HUES64 (cell line): ENCODE measurements at regions not wholly inside any gene's neighbourhood (a gene's known extent, or its start where the extent isn't known, plus 50 kb on each side); places are given as distances from the start of the nearest gene placed in this dataset.

ENCODE experiments used
- H3K27ac ChIP-seq: 2 replicates; pipeline ENCODE4 v1.7.0; 2013; ENCODE audit warnings: low read depth, low read length, inconsistent platforms
- H3K27me3 ChIP-seq: 2 replicates; pipeline ENCODE4 v1.6.1; 2013; ENCODE audit warnings: mild to moderate bottlenecking, low read length; ENCODE audit not compliant: insufficient read depth
- H3K36me3 ChIP-seq: 2 replicates; pipeline ENCODE4 v1.6.1; 2013; ENCODE audit warnings: mild to moderate bottlenecking, low read length; ENCODE audit not compliant: insufficient read depth
- H3K4me1 ChIP-seq: 2 replicates; pipeline ENCODE4 v1.6.1; 2013; ENCODE audit warnings: mild to moderate bottlenecking, low read length, moderate library complexity; ENCODE audit not compliant: insufficient read depth
- H3K4me3 ChIP-seq: 2 replicates; pipeline ENCODE4 v1.5.1; 2013; ENCODE audit warnings: mild to moderate bottlenecking, low read length, moderate library complexity
- H3K9ac ChIP-seq: 2 replicates; pipeline ENCODE4 v1.6.1; 2013; ENCODE audit warnings: mild to moderate bottlenecking, low read depth, low read length
- H3K9me3 ChIP-seq: 2 replicates; pipeline ENCODE4 v1.6.1; 2013; ENCODE audit warnings: low read depth, low read length; ENCODE audit not compliant: insufficient read depth
- WGBS: fragments of 150-250, 120-280 bp; methylation state at CpG from one replicate; pipeline ENCODE4 v1.1.7; 2013; ENCODE audit warnings: missing lambda C conversion rate; 5-methylcytosine and 5-hydroxymethylcytosine counted together

- 89% methylated on average over 6 of the region's 7 CpGs for WGBS
- Histone ChIP-seq H3K27me3 (no peaks in the 10 kb centered on the region), H3K36me3 (no peaks in the 10 kb centered on the region), H3K4me3 (no peak overlapping the region), H3K9ac (no peak overlapping the region), H3K27ac (no peak overlapping the region), H3K9me3 (peaks cover 54% of the 10 kb centered on the region), H3K4me1 (no peaks in the 10 kb centered on the region)
These were observed 542.4 kb downstream of the ACTR3B start for GRCh38 chr7:153301936-153302335.

GRCh38 chr7:153320005-153320404 lies 560.5 kb downstream of the ACTR3B start:
- WGBS, result 26% methylated on average over 4 of the region's 4 CpGs
- Histone ChIP-seq H3K9ac (no peak overlapping the region), H3K4me1 (no peaks in the 10 kb centered on the region), H3K27me3 (no peaks in the 10 kb centered on the region), H3K27ac (no peak overlapping the region), H3K4me3 (no peak overlapping the region), H3K9me3 (peaks cover 62% of the 10 kb centered on the region), H3K36me3 (no peaks in the 10 kb centered on the region)

DNA sequence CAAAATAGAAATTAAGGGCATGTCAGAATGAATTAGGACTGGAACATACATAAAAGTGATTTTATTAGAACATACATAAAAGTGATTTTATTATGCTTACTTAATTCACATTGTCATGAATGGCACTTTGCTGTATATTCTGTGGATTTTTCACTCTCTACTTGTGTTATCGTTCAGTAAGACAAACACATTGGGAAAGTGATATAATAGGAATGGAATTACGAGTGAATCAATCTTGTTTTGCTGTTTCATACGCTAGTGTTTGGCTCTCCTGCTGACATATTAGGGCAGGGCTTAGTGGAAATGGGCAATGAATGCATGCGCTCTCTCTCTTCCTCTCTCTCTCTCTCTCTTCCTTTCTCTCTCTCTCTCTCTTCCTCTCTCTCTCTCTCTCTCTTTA lies 561.1 kb downstream of the ACTR3B start:
- Histone ChIP-seq H3K27ac (no peak overlapping the region), H3K36me3 (no peaks in the 10 kb centered on the region), H3K9ac (no peak overlapping the region), H3K4me1 (no peaks in the 10 kb centered on the region), H3K27me3 (no peaks in the 10 kb centered on the region), H3K9me3 (peaks cover 65% of the 10 kb centered on the region), H3K4me3 (no peak overlapping the region)
- WGBS, result 72% methylated on average over 4 of the region's 4 CpGs

GRCh38 chr7:153322991-153323390 lies 563.4 kb downstream of the ACTR3B start:
- 86% methylated on average over 11 of the region's 11 CpGs for WGBS
- no peak overlapping the region for H3K9ac ChIP-seq
- no peaks in the 10 kb centered on the region for H3K36me3 ChIP-seq

GRCh38 chr7:153324094-153324493 lies 564.5 kb downstream of the ACTR3B start:
- Histone ChIP-seq H3K36me3 (no peaks in the 10 kb centered on the region), H3K9ac (no peak overlapping the region), H3K4me1 (no peaks in the 10 kb centered on the region), H3K27me3 (no peaks in the 10 kb centered on the region), H3K4me3 (no peak overlapping the region), H3K27ac (no peak overlapping the region), H3K9me3 (peaks cover 81% of the 10 kb centered on the region)
- 85% methylated on average over 5 of the region's 5 CpGs for WGBS

More at GRCh38 chr7:153322991-153323390, 563.4 kb downstream of the ACTR3B start:
- no peaks in the 10 kb centered on the region for H3K27me3 ChIP-seq
- no peak overlapping the region for H3K27ac ChIP-seq
- no peak overlapping the region for H3K4me3 ChIP-seq
- peaks cover 80% of the 10 kb centered on the region for H3K9me3 ChIP-seq
- H3K4me1 ChIP-seq, result no peaks in the 10 kb centered on the region

DNA sequence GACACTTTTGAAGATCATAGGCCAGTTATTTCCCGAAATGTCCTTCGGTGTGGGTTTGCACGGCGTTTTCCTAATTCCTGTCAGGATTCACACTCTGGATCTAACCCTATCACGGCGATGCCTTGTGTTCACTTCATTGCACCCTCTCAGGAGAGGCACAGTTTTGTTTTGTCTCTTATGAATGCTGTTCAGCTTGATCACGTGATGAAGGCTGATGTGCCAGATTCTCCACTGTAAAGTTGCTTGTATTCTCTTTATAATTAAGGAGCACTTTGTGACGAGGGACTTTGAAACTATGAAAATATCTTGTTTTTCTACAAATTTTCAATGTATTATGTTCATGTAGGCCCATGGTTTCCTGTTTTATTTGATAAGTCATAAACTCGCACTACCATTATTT lies 568.1 kb downstream of the ACTR3B start:
- H3K4me1 ChIP-seq, result no peaks in the 10 kb centered on the region
- no peak overlapping the region for H3K27ac ChIP-seq
- H3K36me3 ChIP-seq, result no peaks in the 10 kb centered on the region
- no peak overlapping the region for H3K9ac ChIP-seq
- H3K9me3 ChIP-seq, result peaks cover 78% of the 10 kb centered on the region
- no peaks in the 10 kb centered on the region for H3K27me3 ChIP-seq
- WGBS, result 90% methylated on average over 8 of the region's 9 CpGs
- no peak overlapping the region for H3K4me3 ChIP-seq

- Histone ChIP-seq H3K36me3 (no peaks in the 10 kb centered on the region), H3K27me3 (no peaks in the 10 kb centered on the region), H3K4me1 (no peaks in the 10 kb centered on the region), H3K4me3 (no peak overlapping the region), H3K9me3 (peaks cover 79% of the 10 kb centered on the region), H3K27ac (no peak overlapping the region), H3K9ac (no peak overlapping the region)
- WGBS, result 86% methylated on average over 3 of the region's 3 CpGs
These were observed 571.9 kb downstream of the ACTR3B start for GRCh38 chr7:153331427-153331826.

DNA sequence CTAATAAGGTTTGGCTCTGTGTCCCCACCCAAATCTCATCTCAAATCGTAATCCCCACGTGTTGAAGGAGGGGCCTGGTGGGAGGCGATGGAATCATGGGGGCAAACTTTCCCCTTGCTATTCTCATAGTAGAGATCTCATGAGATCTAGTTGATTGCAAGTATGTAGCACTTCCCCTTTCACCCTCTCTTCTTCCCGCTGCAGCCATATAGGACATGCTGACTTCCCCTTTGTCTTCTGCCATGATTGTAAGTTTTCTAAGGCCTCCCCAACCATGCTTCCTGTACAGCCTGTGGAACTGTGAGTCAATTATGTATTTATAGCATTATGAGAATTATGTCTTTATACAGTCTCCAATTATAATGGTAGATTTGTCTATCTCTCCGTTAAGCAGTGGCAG lies 594.5 kb downstream of the ACTR3B start:
- Histone ChIP-seq H3K4me3 (no peak overlapping the region), H3K27ac (no peak overlapping the region), H3K27me3 (no peaks in the 10 kb centered on the region), H3K4me1 (no peaks in the 10 kb centered on the region), H3K9ac (no peak overlapping the region), H3K9me3 (peaks cover 82% of the 10 kb centered on the region), H3K36me3 (no peaks in the 10 kb centered on the region)
- WGBS, result 100% methylated on average over 1 of the region's 5 CpGs

DNA sequence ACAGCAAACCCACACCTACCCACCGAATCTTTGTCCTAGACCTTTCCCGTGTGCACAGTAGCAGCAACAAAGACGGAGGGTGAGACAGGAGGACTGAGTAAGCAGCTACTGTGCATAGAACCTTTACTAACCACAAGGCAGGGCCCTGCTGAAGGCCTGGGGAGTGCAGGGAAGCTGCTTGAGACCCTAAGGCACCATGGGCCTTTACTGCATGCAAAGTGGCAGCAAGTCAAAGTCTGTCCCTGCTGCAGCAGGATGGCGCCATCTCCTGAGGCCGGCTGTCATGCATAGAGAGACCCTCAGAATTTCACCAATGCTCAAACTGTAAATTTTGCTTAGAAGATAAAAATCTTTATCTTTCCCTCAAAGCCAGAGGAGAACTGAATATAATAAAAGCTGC lies 610.5 kb downstream of the ACTR3B start:
- Histone ChIP-seq H3K9me3 (peaks cover 73% of the 10 kb centered on the region), H3K9ac (no peak overlapping the region), H3K27ac (no peak overlapping the region), H3K4me3 (no peak overlapping the region), H3K27me3 (no peaks in the 10 kb centered on the region), H3K4me1 (no peaks in the 10 kb centered on the region), H3K36me3 (no peaks in the 10 kb centered on the region)
- 94% methylated on average over 5 of the region's 5 CpGs for WGBS

- 84% methylated on average over 5 of the region's 7 CpGs for WGBS
- Histone ChIP-seq H3K4me3 (no peak overlapping the region), H3K4me1 (no peaks in the 10 kb centered on the region), H3K27me3 (no peaks in the 10 kb centered on the region), H3K9me3 (peaks cover 76% of the 10 kb centered on the region), H3K27ac (no peak overlapping the region), H3K36me3 (no peaks in the 10 kb centered on the region), H3K9ac (no peak overlapping the region)
These were observed 621.1 kb downstream of the ACTR3B start for GRCh38 chr7:153380636-153381035.

- Histone ChIP-seq H3K27ac (no peak overlapping the region), H3K9ac (no peak overlapping the region), H3K4me1 (no peaks in the 10 kb centered on the region), H3K4me3 (peak overlapping the region; percentile 35; the same call in 1 of the 2 replicates), H3K9me3 (peaks cover 77% of the 10 kb centered on the region), H3K36me3 (no peaks in the 10 kb centered on the region), H3K27me3 (no peaks in the 10 kb centered on the region)
- 60% methylated on average over 12 of the region's 13 CpGs for WGBS
These were observed 621.9 kb downstream of the ACTR3B start for GRCh38 chr7:153381275-153382040.
